ENCODE measurements at regions not wholly inside any gene's neighbourhood (a gene's known extent, or its start where the extent isn't known, plus 50 kb on each side); places are given as distances from the start of the nearest gene placed in this dataset.
"Not testable (repeated sequence)": the region's sequence is repeated elsewhere in the genome, so short reads cannot be mapped to it uniquely, and the experiment has no call there.

DNA sequence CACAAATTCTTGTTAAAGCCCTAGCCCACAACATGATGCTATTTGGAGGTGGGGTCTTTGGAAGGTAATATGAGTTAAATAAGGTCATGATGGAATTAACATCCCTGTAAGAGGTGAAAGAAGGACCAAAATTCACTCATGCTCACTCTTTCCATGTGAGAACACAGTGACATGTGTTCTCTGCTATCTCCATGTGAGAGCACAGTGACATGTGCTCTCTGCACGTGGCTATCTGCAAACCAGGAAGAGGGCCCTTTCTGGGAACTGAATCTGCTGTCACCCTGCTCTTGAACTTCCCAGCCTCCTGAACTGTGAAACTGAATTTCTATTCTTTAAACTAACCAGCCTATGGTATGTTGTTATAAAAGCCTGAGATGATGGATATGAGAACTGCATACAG lies 1159.4 kb upstream of the ADGRB3 start:
- DNase-seq (ENCODE audit: low spot score in 2 of 2) = no peak
- no peak for FAIRE-seq

DNA sequence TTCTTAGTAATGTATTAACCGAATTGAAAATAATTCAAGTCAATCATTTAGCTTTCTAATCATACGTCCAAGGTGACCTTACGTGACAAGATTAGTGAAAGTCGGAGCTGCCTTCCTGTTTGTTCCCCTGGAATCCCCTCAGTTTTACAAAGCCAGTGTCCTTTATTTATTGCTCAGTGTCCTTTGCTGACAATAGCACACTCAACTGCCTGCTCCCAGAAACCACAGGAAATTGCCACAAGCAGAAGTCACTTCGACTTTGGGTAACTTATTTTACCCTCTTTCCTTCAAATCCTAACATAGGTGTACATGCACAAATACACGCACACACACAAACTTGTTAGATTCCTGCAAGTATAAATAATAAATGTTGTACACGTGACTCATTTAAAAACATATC lies 1167.7 kb upstream of the ADGRB3 start:
- FAIRE-seq = no peak

DNA sequence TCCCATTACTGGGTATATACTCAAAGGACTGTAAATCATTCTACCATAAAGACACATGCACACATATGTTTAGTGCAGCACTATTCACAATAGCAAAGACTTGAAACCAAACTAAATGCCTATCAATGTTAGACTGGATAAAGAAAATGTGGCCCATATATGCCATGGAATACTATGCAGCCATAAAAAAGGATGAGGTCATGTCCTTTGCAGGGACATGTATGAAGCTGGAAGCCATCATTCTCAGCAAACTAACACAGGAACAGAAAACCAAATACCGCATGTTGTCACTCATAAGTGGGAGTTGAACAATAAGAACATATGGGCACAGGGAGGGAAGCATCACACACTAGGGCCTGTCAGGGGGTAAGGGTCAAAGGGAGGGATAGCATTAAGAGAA lies 1172.4 kb upstream of the ADGRB3 start:
- DNase-seq (ENCODE audit: low spot score in 2 of 2); FAIRE-seq: not testable (repeated sequence)

More for the DNA sequence above, 1167.7 kb upstream of the ADGRB3 start:
- DNase-seq (ENCODE audit: low spot score in 2 of 2) = no peak

DNA sequence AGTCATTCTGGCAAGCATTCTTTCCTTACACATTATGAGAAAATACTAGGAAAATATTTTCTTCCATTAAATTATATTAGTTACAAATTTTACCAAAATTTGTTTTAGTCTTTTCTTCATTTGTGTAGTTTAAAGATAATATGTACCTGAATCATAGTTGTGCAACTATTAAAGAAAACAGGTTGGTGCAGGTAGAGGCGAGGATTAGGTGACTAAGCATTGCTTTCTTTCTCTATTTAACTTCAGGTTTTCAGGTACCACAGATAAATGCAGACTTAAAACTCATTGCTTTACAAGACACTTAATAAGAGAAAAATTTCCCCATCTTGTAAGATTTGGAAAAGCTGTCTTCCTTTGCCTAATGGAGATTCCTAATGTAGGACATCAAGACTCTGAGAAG lies 1175.5 kb upstream of the ADGRB3 start:
- FAIRE-seq (no peak), DNase-seq (ENCODE audit: low spot score in 2 of 2) (no peak)

DNA sequence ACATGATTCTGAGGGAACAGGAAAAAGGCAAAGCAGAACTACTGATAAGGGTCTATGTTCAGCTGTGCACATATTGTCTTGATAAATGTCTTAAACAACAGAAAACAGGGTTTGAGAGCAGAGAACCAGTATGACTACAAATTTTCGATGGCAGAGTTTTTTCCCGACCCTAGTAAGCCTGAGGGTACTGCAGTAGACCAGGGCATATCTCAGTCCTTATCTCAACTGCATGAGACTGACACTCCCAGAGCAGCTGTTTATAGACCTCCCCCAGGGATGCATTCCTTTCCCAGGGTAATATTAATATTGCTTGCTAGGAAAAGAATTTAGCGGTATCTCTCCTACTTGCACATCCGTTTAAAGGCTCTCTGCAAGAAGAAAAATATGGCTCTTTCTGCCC lies 1176.8 kb upstream of the ADGRB3 start:
- no peak for FAIRE-seq
- DNase-seq (ENCODE audit: low spot score in 2 of 2) = no peak

DNA sequence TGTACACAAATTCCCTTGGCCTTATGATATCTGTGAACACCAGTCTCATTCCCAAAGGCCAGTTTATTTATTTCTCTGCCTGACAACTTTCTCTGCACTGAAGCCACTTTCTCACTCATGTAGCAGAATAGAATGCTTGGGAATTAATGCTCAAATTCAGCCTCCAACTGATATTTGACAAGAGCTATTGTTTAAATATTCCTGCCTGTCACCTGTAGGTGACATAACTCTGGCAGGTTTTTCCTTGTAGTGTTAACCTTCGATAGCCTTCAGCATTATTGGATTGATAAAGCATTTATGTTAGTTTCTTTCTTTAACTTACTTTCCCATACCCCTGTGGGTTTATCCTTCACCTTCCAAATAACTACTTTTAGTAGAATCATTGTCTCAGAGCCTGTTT lies 1183.2 kb upstream of the ADGRB3 start:
- DNase-seq (ENCODE audit: low spot score in 2 of 2) (no peak), FAIRE-seq (no peak)

DNA sequence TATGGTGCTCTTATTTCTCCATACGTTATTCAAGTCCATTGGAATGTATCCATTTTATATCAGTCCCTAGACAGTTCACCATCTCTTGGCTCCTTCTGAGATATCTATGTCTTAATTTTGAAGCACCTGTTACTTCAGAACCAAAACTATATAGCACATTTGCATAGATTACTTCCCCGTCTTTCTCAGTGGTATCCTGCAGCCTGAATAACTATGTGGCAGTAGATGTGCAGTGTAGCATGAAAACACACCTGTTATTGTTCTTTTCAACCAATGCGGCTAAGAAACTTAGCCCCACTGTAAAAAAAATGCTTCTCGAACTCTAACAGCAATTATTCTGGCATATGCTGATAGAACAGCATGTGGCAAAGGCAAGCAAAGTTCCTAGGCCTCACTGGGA lies 1184.4 kb upstream of the ADGRB3 start:
- DNase-seq (ENCODE audit: low spot score in 2 of 2) = no peak
- no peak for FAIRE-seq

DNA sequence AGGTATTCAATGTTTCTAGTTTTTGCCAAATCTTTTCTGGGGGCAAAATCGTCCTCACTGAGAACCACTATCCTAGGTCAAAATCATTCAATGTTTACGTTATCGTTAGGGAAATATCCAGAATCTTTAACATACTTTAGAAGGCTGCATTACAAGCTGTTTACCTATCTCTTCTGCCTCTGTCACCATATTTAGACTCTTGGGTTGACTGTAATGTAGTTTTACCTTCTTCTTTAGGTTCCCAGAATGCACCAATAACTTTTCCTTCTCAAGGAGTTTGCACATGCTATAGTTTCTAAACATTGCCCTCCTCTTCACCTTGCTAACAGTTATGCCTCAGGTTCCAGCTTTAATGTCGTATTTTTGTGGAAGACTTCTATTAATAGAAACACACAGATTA lies 1185.5 kb upstream of the ADGRB3 start:
- no peak for DNase-seq (ENCODE audit: low spot score in 2 of 2)
- FAIRE-seq = no peak

DNA sequence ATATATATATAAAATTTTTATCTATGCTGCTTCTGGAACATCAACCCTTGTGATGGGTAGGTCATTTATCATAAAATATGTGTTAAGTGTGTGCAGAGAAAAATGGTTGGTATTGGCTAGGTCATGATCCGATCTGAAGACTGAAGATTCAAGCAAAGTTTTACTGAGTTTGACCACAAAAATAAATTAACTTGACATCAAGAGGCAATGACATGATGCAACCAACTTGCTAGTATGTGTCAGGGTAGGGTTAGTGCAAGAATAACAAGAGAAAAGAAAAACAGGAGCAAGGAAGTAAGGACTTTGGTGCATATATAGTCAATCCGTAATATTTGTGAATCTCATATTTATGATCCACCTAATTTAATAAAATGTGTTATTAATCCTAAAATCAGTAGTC lies 1202.0 kb upstream of the ADGRB3 start:
- no peak for FAIRE-seq
- no peak for DNase-seq (ENCODE audit: low spot score in 2 of 2)

DNA sequence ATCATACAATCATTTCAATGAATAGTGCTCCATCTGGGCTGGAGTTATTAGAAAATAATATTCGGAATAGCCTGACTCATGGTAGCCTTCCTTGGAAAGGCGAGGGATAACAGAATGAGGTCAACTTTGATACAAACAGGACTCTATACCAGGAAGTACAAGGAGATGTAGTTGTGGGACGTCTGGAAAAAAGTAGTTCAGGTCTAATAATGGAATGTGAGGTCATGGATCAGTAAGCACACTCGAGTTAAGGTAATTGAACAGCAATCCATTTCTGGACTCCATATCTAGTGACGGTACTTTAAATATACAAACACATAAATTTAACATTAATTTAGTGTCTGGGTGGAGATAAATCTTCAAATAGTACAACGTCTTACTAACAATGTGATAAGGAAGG lies 1204.0 kb upstream of the ADGRB3 start:
- DNase-seq (ENCODE audit: low spot score in 2 of 2) = no peak
- FAIRE-seq = no peak

DNA sequence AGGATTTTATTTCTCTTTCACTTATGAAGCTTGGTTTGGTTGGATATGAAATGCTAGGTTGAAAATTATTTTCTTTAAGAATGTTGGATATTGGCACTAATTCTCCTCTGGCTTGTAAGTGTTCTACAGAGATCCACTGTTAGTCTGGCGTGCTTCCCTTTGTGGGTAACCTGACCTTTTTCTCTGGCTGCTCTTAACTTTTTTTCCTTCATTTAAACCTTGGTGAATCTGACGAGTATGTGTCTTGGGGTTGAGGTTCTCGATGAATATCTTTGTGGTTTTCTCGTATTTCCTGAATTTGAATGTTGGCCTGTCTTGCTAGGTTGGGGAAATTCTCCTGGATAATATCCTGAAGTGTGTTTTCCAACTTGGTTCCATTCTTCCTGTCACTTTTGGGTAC lies 1208.4 kb upstream of the ADGRB3 start:
- not testable (repeated sequence) for DNase-seq (ENCODE audit: low spot score in 2 of 2); FAIRE-seq

DNA sequence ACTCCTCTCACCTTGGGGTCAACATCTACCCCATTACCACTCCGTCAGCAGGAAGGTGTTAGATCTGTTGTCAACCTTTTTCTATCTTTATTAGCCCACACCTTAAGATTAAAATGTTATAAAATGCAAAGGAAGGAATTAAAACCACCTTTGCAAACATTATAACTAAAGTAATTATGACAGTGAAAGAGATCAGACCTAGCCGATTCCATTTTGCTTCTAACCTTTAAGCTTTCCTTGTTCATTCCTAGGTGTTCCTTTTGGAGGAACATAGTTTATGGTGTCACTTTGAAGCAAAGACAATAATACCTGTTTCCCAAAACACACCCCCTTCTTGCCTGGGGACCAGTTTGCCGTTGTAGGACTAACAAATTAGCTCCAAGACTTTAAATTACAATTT lies 1223.0 kb upstream of the ADGRB3 start:
- DNase-seq (ENCODE audit: low spot score in 2 of 2) (no peak), FAIRE-seq (no peak)

DNA sequence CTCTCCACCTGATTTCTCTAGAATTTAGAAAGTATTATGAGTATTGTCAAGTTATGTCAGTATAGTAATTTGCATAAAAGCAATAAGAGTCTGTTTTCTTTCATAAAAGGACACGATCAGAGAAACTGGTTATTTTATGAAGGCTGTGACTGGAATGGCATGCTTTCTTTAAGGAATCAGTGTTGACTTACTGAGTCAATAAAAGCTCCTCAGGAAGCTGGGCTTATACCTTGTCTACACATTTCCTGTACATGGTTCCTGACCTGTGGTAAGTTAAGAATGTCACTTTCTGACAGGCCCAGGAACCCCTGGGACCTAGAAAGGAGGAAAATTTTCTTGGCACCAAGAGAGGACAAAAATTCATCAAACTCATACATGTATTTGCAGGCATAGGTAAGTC lies 1224.0 kb upstream of the ADGRB3 start:
- DNase-seq (ENCODE audit: low spot score in 2 of 2) (no peak), FAIRE-seq (no peak)

DNA sequence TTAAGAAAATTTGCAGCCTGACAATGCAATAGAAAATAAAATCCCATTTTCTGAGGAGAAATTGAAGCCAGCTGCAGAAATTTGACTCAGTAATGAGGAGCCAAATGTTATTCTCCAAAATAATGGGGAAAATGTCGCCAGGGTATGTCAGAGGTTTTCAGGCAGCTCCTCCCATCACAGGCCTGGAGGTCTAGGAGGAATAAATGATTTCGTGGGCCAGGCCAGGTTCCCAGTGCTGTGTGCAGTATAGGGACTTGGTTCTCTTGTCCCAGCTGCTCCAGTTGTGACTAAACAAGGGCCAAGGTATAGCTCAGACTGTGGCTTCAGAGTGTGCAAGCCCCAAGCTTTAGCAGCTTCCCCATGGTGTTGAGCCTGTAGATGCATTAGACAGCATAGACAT lies 1240.8 kb upstream of the ADGRB3 start:
- FAIRE-seq (no peak), DNase-seq (ENCODE audit: low spot score in 2 of 2) (no peak)

DNA sequence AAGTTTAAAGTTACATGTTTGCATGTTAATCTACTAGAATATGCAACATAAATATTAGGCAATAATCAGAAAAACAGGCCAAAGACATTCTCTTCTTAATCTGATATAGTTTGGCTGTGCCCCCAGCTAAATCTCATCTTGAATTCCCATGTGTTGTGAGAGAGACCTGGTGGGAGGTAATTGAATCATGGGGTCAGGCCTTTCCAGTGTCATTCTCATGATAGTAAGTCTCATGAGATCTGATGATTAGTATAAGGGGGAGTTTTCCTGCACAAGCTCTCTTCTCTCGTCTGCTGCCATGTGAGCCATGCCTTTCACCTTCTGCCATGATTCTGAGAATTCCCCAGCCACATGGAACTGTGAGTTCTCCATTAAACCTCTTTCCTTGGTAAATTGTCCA lies 1241.7 kb upstream of the ADGRB3 start:
- no peak for FAIRE-seq
- DNase-seq (ENCODE audit: low spot score in 2 of 2) = no peak

DNA sequence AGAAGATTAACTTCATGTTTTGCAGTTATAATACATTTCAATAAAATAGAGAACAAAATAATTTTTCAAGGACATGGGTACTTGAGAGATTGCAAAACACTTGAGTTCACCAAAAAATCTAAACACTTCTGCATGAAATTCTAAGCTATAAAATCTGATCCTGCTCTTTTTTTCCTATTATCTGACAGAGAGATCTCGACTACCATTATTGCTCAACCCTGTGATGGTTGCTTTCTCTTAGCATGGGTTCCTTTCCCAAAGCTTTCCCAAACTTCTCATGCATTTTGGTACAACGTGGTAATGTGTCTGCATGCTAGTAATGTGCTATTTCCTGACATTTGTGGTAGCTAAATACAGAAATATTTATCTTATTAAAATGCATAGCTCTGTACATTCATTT lies 1243.1 kb upstream of the ADGRB3 start:
- DNase-seq (ENCODE audit: low spot score in 2 of 2) = no peak
- no peak for FAIRE-seq

DNA sequence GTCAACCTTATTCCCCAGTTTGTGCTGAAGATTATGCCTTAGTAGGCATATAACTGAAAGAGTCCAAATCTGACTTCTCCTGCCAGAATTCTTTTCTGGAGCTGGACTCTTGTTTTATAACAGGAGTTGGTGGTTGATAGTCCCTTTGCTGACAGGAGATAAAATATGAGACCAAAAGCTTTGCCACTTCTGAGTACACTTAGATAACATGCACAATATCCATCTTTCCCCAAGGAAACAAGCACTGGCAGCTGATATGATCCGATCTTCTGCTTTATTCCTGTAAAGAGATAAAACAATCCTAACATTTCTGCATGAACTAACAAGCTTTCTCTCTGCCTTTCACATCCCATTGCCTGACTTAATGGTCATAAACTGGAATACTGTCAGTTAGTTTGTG lies 1265.4 kb upstream of the ADGRB3 start:
- FAIRE-seq = no peak
- DNase-seq (ENCODE audit: low spot score in 2 of 2) = no peak

DNA sequence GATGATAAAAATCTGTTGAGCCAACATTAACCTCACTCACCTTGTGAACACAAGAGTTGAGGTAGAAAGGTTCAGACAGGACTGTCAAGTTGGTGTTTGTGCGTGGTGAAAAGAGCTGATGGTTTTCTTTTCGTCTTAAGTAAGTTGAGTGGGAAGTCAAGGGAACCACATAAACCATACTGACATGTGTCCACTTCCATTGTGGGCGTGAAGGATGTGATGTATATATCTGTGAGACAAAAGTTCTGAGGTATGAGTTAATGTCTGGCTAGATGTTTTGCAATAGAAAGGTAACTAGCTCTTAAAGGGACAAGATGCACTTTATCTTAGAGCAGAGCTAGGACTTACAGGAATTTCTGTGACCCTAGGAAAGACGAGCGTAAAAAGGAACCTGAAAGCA lies 1272.1 kb upstream of the ADGRB3 start:
- FAIRE-seq (no peak), DNase-seq (ENCODE audit: low spot score in 2 of 2) (no peak)

DNA sequence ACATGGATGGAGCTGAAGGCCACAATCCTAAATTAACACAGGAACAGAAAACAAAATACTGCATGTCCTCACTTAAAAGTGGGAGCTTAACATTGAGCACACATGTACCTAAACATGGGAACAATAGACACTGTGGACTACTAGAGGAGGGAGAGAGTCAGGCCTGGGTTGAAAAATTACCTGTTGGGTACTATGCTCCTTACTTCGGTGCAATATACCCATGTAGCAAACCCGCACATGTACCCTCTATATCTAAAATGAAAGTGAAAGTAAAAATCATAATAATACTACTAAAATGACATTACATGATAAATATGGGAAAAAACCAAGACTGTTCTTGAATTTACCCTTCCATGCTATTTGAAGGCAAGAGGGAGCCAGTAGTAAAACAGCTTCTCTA lies 1273.8 kb upstream of the ADGRB3 start:
- DNase-seq (ENCODE audit: low spot score in 2 of 2) = no peak
- FAIRE-seq = no peak

DNA sequence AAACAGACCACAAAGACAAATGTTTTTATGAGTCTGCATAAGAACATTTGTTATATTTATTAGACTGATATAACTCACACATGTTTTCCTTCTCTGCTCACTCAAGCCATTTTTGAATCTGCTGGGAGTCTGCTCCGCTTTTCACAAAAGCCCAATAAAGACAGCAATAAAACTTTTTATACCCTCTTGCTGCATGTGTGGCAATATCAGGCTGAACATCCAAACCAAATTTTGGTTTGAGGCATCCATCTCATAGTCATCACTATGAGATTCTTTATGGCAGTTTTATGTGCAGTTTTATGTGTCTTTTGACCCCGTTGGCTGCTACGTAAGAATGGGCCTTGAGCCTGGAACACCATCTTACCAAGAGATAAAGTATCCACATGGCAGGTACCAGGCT lies 1276.8 kb upstream of the ADGRB3 start:
- FAIRE-seq (no peak), DNase-seq (ENCODE audit: low spot score in 2 of 2) (no peak)

DNA sequence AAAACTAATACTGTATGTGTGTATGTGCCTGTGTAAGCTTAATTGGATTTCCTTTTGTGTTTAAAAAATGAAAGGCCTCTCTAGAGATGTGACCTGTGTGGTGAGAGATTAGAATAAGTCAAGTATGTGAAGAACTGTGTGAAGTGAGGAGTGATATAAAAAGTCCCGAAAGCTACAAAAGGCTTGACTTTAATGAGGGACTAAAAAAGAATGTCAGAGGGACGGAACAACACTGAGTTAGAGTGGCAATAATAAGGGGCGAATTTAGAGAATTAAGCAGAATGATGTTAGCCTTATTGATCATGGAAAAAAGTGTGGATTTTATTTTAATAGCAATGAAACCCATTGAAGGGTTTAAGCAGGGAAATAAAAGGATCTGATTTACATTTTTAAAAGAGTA lies 1281.2 kb upstream of the ADGRB3 start:
- no peak for DNase-seq (ENCODE audit: low spot score in 2 of 2)
- FAIRE-seq = no peak

DNA sequence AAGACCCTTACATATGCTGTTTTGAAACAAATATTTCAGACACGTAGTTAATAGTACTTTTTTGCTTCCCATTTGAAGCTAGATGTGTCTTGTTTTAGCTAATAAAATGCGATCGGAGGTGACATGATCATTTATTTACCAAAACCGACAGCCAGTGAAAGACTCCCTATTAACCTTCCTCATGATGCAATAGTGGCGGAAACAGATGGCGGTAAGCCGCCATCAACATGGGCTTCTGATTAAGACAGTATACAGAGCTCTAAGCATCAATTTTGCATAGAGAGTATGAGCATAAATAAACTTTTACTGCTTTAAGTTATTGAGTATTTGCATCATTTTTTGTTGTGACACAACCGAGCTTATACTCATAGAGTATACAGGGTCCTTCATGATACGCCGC lies 1282.4 kb upstream of the ADGRB3 start:
- DNase-seq (ENCODE audit: low spot score in 2 of 2) (no peak), FAIRE-seq (no peak)

DNA sequence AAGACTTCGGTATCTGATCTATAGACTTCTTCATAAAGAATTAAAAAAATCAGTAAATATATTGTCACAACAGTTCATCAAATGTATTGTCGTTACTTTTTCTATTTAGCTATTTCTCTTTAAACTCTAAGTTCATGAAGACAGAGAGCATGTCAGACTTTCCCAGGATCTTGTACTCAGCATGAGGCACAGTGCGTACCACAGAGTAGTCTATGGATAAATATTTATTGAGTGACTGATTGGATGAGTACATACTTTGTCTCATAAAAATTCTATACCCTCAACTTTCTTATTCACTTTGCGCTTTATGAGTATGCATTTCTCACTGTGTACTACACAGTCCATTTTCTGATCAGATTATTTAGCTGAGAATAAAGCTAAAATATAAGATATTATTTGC lies 1284.4 kb upstream of the ADGRB3 start:
- FAIRE-seq = no peak

DNA sequence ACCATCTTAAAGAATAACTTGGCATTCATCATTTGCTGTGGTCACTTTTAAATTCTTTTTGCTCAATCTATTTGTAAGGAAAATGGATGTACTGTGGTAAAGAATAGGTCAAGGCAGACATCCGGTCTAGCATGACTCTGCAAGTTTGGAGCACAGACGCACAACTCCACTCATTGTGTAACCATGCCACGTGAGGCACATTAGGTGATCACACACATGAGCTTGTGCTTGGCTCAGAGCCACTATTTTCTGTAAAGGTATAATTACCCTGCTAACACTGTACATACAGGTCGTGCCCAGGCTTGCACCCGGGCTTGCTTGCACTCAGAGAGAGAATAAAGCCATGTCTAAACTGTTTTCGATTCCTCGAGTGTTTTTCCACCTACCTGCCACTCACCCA lies 1289.1 kb upstream of the ADGRB3 start:
- FAIRE-seq (no peak), DNase-seq (ENCODE audit: low spot score in 2 of 2) (no peak)

More for the DNA sequence above, 1284.4 kb upstream of the ADGRB3 start:
- DNase-seq (ENCODE audit: low spot score in 2 of 2) = no peak
